ENCODE measurements at regions not wholly inside any gene's neighbourhood (a gene's known extent, or its start where the extent isn't known, plus 50 kb on each side); places are given as distances from the start of the nearest gene placed in this dataset.

GRCh38 chr11:90856790-90857189 is 633.9 kb upstream of the CHORDC1 start:
- TF ChIP-seq, protein P1, sequence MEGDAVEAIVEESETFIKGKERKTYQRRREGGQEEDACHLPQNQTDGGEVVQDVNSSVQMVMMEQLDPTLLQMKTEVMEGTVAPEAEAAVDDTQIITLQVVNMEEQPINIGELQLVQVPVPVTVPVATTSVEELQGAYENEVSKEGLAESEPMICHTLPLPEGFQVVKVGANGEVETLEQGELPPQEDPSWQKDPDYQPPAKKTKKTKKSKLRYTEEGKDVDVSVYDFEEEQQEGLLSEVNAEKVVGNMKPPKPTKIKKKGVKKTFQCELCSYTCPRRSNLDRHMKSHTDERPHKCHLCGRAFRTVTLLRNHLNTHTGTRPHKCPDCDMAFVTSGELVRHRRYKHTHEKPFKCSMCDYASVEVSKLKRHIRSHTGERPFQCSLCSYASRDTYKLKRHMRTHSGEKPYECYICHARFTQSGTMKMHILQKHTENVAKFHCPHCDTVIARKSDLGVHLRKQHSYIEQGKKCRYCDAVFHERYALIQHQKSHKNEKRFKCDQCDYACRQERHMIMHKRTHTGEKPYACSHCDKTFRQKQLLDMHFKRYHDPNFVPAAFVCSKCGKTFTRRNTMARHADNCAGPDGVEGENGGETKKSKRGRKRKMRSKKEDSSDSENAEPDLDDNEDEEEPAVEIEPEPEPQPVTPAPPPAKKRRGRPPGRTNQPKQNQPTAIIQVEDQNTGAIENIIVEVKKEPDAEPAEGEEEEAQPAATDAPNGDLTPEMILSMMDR (IDR thresholded peaks at IDR 0.05; ENCODE audit: insufficient read depth, low read depth, low read length, missing control alignments), result no peak
- no peak overlapping the region for H3K4me3 ChIP-seq (ENCODE audit: low read length)
- no peak for DNase-seq (ENCODE audit: low read depth)

DNA sequence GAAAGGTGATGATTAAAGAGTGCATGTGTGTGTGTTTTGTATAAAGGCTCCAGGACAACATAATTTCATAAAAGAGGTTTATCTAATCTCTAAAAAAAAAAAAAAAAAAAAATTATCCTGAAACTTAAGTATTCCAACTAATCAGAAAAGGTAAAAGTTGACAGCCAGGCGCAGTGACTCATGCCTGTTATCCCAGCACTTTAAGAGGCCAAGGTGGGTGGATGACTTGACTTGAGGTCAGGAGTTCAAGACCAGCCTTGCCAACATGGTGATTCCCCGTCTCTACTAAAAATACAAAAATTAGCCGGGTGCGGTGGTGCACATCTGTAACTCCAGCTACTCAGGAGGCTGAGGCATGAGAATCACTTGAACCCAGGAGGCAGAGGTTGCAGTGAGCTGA is 632.7 kb upstream of the CHORDC1 start:
- DNase-seq (ENCODE audit: low read depth), result no peak
- no peak overlapping the region for H3K4me3 ChIP-seq (ENCODE audit: low read length)
- TF ChIP-seq, protein P1 (IDR thresholded peaks at IDR 0.05; ENCODE audit: insufficient read depth, low read depth, low read length, missing control alignments), result no peak

DNA sequence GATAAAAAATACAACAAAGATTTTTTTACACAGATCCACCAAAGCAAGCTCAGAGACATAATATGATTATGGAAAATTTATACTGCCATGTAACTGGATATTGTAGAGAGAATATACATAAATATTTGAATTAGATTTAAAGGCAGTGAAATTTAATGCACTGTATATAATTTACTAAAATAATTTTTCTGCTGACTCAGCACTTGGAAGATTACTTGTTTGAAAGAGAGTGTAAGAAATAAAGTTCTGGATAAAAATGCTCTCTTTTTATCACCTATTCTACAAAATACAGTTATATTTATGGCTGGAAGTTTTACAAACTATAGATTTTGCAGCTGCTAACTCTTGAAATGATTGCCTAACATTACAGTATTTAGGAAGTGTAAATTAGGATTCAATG is 628.3 kb upstream of the CHORDC1 start:
- H3K4me3 ChIP-seq (ENCODE audit: low read length), result no peak overlapping the region
- TF ChIP-seq, protein P1 (IDR thresholded peaks at IDR 0.05; ENCODE audit: insufficient read depth, low read depth, low read length, missing control alignments), result no peak

GRCh38 chr11:90849312-90849711 is 626.5 kb upstream of the CHORDC1 start:
- H3K4me3 ChIP-seq (ENCODE audit: low read length), result no peak overlapping the region
- TF ChIP-seq, protein P1 (IDR thresholded peaks at IDR 0.05; ENCODE audit: insufficient read depth, low read depth, low read length, missing control alignments), result no peak
- DNase-seq (ENCODE audit: low read depth), result peak; percentile 2

More for the DNA sequence above, 628.3 kb upstream of the CHORDC1 start:
- DNase-seq (ENCODE audit: low read depth), result no peak

GRCh38 chr11:90847268-90847886 is 624.5 kb upstream of the CHORDC1 start:
- DNase-seq (ENCODE audit: low read depth), result no peak
- TF ChIP-seq, protein P1 (IDR thresholded peaks at IDR 0.05; ENCODE audit: insufficient read depth, low read depth, low read length, missing control alignments), result no peak
- no peak overlapping the region for H3K4me3 ChIP-seq (ENCODE audit: low read length)

DNA sequence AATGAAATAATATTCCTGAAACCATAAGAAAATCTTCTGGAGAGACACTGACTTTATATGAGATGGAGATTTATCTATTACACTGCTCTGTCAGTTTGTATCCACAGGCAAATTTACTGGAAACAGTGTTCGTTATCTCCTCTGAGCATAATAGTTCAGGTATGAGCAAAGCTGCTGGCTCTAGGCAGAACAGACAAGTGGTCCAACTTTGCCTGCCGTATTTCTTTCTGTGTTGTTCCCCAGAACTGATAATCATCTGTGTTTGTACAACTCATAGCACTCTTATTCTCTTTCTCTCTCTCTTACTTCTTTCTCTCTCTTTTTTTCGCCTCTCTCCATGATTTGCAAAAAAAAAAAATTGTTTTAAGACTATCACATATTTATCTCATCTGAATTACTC is 623.8 kb upstream of the CHORDC1 start:
- TF ChIP-seq, protein P1 (IDR thresholded peaks at IDR 0.05; ENCODE audit: insufficient read depth, low read depth, low read length, missing control alignments), result no peak
- no peak for DNase-seq (ENCODE audit: low read depth)
- H3K4me3 ChIP-seq (ENCODE audit: low read length), result no peak overlapping the region

GRCh38 chr11:90845799-90846198 is 623.0 kb upstream of the CHORDC1 start:
- no peak for DNase-seq (ENCODE audit: low read depth)
- TF ChIP-seq, protein P1 (IDR thresholded peaks at IDR 0.05; ENCODE audit: insufficient read depth, low read depth, low read length, missing control alignments), result no peak
- no peak overlapping the region for H3K4me3 ChIP-seq (ENCODE audit: low read length)

All from epithelial cell of esophagus (primary cell).